IgD-negative memory B cell (primary cell): ENCODE measurements at regions not wholly inside any gene's neighbourhood (a gene's known extent, or its start where the extent isn't known, plus 50 kb on each side); places are given as distances from the start of the nearest gene placed in this dataset.

ENCODE experiments used
- H3K27ac Mint-ChIP-seq, 3 donors: one replicate each; pipeline ENCODE4 v1.8.0; 2020 to 2022; ENCODE audit warnings: mild to moderate bottlenecking in 3 of 3, mixed read lengths in 3 of 3, moderate library complexity in 1 of 3
- H3K27me3 Mint-ChIP-seq: one replicate; pipeline ENCODE4 v1.8.0; 2021; ENCODE audit warnings: mixed read lengths
- H3K36me3 Mint-ChIP-seq: one replicate; pipeline ENCODE4 v1.8.0; 2020; ENCODE audit warnings: mild to moderate bottlenecking, mixed read lengths
- H3K4me1 Mint-ChIP-seq, 3 donors: one replicate each; pipeline ENCODE4 v1.8.0; 2020 to 2022; ENCODE audit warnings: mixed read lengths in 3 of 3, mild to moderate bottlenecking in 1 of 3
- H3K4me3 Mint-ChIP-seq, 4 donors: one replicate each; pipeline ENCODE4 v1.8.0; 2020 to 2022; ENCODE audit warnings: mild to moderate bottlenecking in 4 of 4, mixed read lengths in 4 of 4, moderate library complexity in 3 of 4
- H3K9me3 Mint-ChIP-seq, 3 donors: one replicate each; pipeline ENCODE4 v1.8.0; 2020 to 2021; ENCODE audit warnings: mixed read lengths in 3 of 3, mild to moderate bottlenecking in 1 of 3

DNA sequence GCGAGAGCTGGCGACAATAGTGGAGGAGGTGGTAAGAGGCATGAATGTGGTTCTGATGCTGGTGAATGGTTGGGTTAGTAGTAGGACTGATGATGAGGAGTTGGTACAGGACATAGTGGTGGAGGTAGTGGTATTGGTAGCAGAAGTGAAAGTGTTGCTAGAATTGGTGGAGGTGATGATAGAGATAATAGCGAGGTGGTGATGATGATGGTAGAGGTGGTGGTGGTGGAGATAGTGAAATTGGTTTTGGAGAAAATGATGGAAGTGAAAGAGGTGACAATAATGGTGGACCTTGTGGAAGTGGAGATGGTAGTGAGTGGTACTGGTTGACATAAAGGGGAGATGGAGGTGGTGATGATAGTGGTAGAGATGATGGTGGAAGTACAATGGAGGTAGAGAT, 360.2 kb upstream of the JAG1 start:
- H3K27me3 Mint-ChIP-seq, result no peaks in the 10 kb centered on the region
- peaks cover 0 to 11% (median 2%) of the 10 kb centered on the region in 3 donors for H3K9me3 Mint-ChIP-seq
- H3K27ac Mint-ChIP-seq, result no peak overlapping the region
- H3K4me1 Mint-ChIP-seq, result no peaks in the 10 kb centered on the region
- no peak overlapping the region for H3K4me3 Mint-ChIP-seq
- H3K36me3 Mint-ChIP-seq, result no peaks in the 10 kb centered on the region

DNA sequence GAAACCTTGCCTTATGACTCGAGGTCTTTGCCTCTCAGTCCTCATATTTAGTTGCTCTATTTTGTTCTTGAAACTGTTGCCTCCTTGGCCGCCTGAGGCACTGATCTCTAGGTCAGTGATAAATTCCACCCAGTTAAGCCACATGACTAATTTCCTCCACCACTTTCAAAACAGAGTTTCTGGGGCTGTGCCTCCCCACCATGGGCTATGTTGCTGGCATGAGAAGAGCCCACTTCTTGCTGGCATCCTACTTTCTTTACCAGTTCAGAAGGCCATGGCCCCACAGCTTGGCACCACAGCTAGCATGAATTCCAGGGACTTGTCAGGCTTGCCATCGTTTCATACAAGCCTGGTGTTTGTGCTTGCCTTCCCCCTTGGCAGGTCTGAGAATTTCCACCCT, 361.4 kb upstream of the JAG1 start:
- Mint-ChIP-seq H3K4me3 (no peak overlapping the region), H3K36me3 (peaks cover 2% of the 10 kb centered on the region), H3K9me3 (peaks cover 0 to 18% (median 0%) of the 10 kb centered on the region in 3 donors), H3K4me1 (no peaks in the 10 kb centered on the region), H3K27me3 (no peaks in the 10 kb centered on the region), H3K27ac (no peak overlapping the region)

DNA sequence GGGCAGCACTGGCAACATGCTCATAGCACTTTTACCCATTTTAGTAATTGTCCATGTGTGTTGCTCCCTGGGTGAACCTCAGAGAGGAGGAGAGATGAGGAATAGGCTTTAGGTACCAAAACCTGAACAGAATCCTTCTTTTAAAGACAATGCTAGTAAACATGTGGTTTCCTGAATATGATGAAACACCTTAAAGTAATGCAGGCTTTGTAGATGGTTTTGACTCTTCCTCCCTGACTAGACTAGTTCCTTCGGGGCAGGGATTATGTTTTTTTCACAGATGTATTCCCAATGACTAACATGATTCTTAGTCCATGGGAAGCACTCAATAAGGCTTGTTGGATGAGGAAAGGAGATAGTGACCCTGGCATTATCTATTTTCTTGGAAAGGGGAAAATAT, 367.6 kb upstream of the JAG1 start:
- H3K27ac Mint-ChIP-seq, result no peak overlapping the region
- no peak overlapping the region for H3K4me3 Mint-ChIP-seq
- H3K27me3 Mint-ChIP-seq, result no peaks in the 10 kb centered on the region
- H3K36me3 Mint-ChIP-seq, result peaks cover 2% of the 10 kb centered on the region
- H3K4me1 Mint-ChIP-seq, result no peaks in the 10 kb centered on the region
- peaks cover 0 to 8% (median 2%) of the 10 kb centered on the region in 3 donors for H3K9me3 Mint-ChIP-seq

DNA sequence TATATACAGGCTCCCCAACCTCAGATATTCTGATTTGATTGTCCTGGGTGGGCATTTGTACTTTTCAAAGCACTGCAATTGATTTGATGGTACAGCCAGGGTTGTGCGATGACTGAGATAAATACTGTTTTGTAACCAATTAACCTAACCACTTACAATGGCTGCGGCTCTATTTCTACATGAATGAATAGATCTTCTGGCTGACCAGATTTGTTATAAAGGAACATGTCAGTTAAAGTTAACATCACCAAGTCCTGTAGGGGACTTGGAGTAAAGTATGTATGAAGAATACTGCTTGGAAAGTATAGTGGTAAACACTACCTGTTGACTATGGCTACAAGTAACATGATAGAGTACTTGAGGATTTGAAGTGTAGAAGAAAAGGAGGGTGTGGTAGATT, 369.2 kb upstream of the JAG1 start:
- Mint-ChIP-seq H3K27me3 (no peaks in the 10 kb centered on the region), H3K4me3 (no peak overlapping the region), H3K9me3 (peaks cover 0 to 8% (median 2%) of the 10 kb centered on the region in 3 donors), H3K36me3 (peaks cover 2% of the 10 kb centered on the region), H3K27ac (no peak overlapping the region), H3K4me1 (no peaks in the 10 kb centered on the region)

DNA sequence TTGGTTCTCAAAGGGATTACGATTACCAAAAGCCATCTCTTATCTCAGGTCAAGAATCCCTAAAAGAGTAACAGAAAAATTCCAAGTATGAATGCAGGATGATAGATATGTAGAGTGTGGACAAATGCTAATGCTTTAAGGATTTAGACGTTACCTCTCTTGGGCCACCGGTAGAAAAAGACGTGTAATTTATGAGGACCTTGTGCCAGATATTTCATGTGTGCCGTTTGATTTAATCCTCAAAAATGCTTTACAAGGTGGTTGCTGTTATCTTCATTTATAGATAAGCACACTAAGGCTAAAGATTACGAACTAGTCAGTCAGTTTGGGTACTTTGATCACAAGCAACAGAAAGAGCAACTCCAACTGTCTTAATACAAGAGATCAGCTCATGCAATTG, 370.8 kb upstream of the JAG1 start:
- H3K4me3 Mint-ChIP-seq, result no peak overlapping the region
- H3K27ac Mint-ChIP-seq, result no peak overlapping the region
- no peaks in the 10 kb centered on the region for H3K4me1 Mint-ChIP-seq
- H3K36me3 Mint-ChIP-seq, result peaks cover 2% of the 10 kb centered on the region
- peaks cover 0 to 6% (median 2%) of the 10 kb centered on the region in 3 donors for H3K9me3 Mint-ChIP-seq
- H3K27me3 Mint-ChIP-seq, result no peaks in the 10 kb centered on the region

DNA sequence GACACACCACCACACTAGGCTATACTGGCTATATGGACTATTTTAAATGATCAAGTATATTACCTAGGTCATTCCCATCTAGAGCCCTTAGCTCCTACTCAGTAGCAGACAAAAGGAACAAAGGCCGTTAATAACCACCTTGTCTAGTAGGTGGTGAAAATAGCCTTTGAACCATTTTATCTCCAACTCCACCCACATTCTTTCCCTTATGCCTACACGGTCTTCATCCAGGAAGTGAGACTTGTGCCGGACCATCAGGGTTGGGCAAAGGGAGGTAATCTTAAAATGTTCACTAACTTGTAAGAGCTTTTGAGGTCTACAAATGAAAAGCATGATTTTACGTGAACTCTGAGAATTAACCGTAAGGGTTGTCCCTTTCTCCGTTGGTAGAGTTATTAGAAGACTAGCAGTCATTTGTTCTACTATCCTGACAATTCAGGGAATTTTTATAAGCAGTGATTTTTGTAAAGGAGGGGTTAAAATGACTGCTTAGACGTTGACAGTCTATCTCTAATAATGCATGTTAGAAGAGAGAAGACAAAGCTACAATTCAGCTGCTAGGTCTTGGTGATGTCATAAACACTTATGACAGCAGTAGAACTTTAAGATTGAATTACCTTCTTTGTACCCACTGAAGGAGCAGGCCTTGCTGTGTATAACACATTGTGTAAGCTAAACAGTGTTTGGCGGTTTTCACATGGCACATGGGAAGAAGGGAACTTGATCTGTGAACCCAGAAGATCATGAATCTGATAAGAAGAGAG, 371.8 kb upstream of the JAG1 start:
- Mint-ChIP-seq H3K27me3 (no peaks in the 10 kb centered on the region), H3K27ac (no peak overlapping the region), H3K36me3 (no peaks in the 10 kb centered on the region), H3K4me3 (no peak overlapping the region), H3K4me1 (no peaks in the 10 kb centered on the region), H3K9me3 (peaks cover 0 to 2% (median 0%) of the 10 kb centered on the region in 3 donors)

DNA sequence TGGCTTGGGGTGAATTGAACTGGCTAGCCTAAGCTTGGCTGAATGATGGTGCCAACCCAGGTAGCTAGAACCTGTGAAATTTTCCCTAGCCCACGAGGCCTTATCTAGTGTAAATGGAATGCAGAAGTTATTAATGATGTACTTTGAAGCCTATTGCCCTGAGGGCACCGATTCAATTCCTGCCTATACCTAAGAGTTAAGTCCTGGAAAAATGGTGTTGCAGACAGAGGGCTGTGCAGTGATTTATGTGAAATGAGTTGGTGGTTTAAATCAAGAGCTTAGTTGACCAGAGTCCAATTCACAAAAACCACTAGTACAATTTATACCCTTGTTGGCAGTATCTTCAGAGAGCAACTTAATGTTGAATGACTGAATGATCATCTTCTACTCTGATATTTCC, 373.8 kb upstream of the JAG1 start:
- H3K4me1 Mint-ChIP-seq, result no peaks in the 10 kb centered on the region
- H3K4me3 Mint-ChIP-seq, result no peak overlapping the region
- no peak overlapping the region for H3K27ac Mint-ChIP-seq
- no peaks in the 10 kb centered on the region for H3K27me3 Mint-ChIP-seq
- H3K36me3 Mint-ChIP-seq, result no peaks in the 10 kb centered on the region
- peaks cover 0 to 4% (median 0%) of the 10 kb centered on the region in 3 donors for H3K9me3 Mint-ChIP-seq

DNA sequence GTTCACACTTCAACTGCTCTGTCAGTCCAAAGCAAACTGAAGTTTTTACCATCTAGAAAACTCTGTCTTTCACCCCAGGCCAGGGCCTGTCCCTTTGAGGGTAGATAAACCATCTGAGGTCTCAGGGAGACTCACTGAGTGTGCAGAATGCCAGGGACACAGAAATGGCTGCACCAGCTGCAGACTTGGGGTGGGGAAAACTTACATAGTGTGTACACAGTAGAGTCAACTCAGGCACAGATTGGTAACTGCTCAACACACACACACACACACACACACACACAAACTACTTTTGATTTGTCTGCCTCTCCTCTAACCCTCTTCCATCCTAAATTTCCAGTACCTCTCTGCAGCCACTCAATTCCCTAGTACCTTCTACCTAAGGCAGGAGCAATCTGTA, 374.9 kb upstream of the JAG1 start:
- peaks cover 0 to 4% (median 0%) of the 10 kb centered on the region in 3 donors for H3K9me3 Mint-ChIP-seq
- no peaks in the 10 kb centered on the region for H3K4me1 Mint-ChIP-seq
- H3K36me3 Mint-ChIP-seq, result peaks cover 3% of the 10 kb centered on the region
- H3K27ac Mint-ChIP-seq, result no peak overlapping the region
- no peak overlapping the region for H3K4me3 Mint-ChIP-seq
- H3K27me3 Mint-ChIP-seq, result no peaks in the 10 kb centered on the region

DNA sequence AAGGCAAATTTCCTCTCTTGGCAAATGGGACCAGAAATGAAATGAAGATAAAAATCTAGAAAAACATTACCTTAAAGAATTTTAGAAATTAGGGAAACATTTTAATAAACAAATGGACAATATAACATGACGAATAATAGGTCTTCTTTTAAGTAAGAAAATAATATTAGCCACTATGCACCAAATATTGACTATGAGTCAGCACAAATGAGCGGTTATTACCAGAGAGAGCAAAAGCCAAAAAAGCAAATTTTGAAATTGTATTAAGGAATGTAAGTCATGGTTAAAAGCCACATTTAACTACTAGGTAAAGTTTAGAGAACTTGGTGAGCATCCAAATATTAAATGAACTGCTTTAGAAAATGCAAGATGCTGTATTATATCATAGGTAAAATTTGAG, 376.6 kb upstream of the JAG1 start:
- H3K27ac Mint-ChIP-seq, result no peak overlapping the region
- no peaks in the 10 kb centered on the region for H3K4me1 Mint-ChIP-seq
- no peak overlapping the region for H3K4me3 Mint-ChIP-seq
- peaks cover 3% of the 10 kb centered on the region for H3K36me3 Mint-ChIP-seq
- H3K27me3 Mint-ChIP-seq, result no peaks in the 10 kb centered on the region
- H3K9me3 Mint-ChIP-seq, result peaks cover 0 to 4% (median 2%) of the 10 kb centered on the region in 3 donors

DNA sequence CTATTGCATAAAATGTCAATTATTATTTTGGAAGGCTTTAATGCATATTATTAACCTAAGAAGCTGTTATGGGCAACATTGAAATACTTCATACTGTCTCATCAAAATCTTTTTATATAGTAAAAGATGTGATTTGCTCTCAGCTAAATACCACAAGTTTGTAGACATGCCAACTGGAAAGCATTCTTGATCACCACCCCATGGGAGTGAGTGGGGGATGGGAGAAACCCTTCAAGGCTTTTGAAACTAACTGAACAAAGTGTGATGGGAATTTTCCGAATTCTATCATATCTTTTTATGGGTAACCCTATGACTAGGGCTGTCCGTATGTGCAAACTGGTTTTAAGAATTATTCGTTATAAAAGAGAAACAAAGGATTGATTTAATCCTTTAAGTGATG, 377.3 kb upstream of the JAG1 start:
- H3K36me3 Mint-ChIP-seq, result peaks cover 3% of the 10 kb centered on the region
- no peak overlapping the region for H3K27ac Mint-ChIP-seq
- H3K4me3 Mint-ChIP-seq, result no peak overlapping the region
- H3K27me3 Mint-ChIP-seq, result no peaks in the 10 kb centered on the region
- H3K9me3 Mint-ChIP-seq, result peaks cover 0 to 5% (median 2%) of the 10 kb centered on the region in 3 donors
- no peaks in the 10 kb centered on the region for H3K4me1 Mint-ChIP-seq

DNA sequence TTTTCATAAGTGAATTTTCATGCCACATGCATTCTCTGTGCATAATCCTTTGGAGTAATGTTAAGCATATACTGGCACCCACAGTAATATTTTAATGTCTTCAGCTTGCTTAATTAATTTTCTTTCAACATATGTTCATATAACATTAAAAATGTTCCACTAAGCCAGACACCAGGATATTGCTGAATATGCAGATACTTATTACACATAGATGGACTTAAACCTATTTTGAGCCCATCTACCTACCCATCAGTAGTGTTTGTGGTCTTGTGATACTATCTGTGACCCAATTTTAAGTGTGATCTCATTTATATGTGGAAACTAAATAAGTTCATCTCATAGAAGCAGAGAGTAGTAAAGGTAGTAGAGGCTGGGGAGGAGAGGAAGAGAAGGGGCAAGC, 379.5 kb upstream of the JAG1 start:
- peaks cover 3% of the 10 kb centered on the region for H3K36me3 Mint-ChIP-seq
- no peak overlapping the region for H3K27ac Mint-ChIP-seq
- H3K9me3 Mint-ChIP-seq, result peaks cover 3 to 5% (median 4%) of the 10 kb centered on the region in 3 donors
- no peaks in the 10 kb centered on the region for H3K4me1 Mint-ChIP-seq
- no peaks in the 10 kb centered on the region for H3K27me3 Mint-ChIP-seq
- H3K4me3 Mint-ChIP-seq, result no peak overlapping the region

DNA sequence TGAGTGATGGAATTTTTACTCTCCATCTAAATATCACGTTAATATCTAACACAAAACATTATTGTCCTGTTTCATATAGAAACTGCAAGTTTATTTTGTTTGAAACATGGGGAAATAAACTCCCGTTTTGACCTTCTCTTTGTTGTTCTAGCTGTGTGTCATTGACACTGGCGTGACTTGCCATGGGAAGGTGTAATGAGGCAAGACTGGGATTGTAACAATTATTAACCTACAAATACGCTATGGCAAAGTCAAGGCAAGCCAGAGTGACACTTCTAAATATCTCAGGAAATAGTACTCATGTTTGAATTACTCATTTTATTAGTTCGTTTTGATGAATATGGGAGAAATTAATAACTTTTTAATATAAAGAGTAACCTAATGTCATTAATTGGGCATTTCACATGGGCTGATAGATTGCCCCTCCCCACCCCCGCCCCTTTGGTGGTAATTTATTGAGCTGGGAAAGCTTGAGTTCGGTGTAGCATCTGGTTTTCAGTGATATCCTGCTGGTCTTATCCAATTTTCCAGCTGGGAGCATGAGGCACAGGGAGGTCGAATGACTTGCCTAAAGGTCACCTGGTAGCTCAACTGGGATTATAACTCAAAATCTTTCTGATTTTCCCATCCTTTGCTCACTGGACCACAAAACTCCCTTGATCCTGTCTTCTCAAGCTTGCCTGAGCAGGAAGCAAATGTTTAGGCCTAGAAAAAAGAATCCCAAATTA, 380.6 kb upstream of the JAG1 start:
- Mint-ChIP-seq H3K27me3 (no peaks in the 10 kb centered on the region), H3K9me3 (peaks cover 4 to 12% (median 5%) of the 10 kb centered on the region in 3 donors), H3K36me3 (peaks cover 3% of the 10 kb centered on the region), H3K4me3 (no peak overlapping the region), H3K4me1 (no peaks in the 10 kb centered on the region), H3K27ac (no peak overlapping the region)

DNA sequence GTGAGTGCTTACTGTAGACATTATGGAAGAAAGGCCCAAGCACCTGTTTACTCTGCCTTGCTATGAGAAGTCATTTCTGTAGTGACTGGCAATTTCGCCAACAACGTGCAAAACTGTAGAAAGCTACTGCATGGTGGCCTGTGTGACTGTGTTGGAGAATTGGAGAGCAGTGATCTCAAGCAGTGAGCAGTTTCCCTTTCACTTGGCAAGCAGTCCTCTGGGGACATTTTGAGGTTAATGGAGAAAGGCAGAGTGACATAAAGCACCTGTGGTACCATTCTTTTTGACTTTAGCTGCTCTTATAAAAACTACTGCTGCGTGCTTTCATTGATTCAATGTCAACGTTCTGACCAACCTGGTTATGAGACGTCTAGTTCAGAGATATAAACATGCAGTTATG, 382.6 kb upstream of the JAG1 start:
- Mint-ChIP-seq H3K4me1 (no peaks in the 10 kb centered on the region), H3K4me3 (no peak overlapping the region), H3K27ac (no peak overlapping the region), H3K9me3 (peaks cover 4 to 12% (median 5%) of the 10 kb centered on the region in 3 donors), H3K36me3 (peaks cover 3% of the 10 kb centered on the region), H3K27me3 (no peaks in the 10 kb centered on the region)

DNA sequence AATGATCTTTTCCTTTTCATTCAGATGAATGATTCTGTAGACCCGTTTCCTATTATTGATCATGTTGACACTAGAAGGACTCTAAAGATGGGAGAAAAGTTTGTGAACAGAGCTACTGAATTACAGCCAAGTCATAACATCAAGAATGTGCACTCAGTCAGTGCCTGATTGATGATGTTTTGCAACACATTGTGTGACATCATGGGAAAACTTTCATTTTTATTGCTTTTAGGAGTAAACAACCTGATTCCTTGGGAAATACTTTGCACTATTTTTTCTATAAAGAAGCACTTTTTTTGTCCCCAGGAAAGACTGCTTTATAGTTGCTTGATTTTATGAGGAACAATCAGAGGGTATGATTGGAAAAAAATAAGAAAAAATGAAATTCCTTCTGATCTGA, 383.8 kb upstream of the JAG1 start:
- Mint-ChIP-seq H3K4me3 (no peak overlapping the region), H3K9me3 (peaks cover 3 to 12% (median 4%) of the 10 kb centered on the region in 3 donors), H3K4me1 (no peaks in the 10 kb centered on the region), H3K27me3 (no peaks in the 10 kb centered on the region), H3K27ac (no peak overlapping the region), H3K36me3 (peaks cover 3% of the 10 kb centered on the region)

DNA sequence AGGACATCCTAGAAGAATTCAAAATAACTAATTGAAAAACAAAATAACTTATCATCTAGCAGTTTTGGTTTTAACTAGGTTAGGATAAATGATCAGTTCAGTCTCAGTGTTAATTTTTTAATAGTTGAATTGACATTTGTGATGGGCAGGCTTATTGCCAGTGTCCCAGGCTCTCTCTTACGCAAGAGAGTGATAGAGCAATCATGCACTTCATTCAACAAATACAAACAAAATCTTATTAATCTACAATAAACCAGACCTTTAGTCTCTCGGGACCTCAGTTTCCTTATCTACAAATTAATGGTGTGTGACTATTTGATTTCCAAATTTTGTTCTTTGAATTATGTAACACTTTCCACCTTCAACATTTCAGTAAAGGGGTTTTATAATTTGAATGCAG, 385.9 kb upstream of the JAG1 start:
- Mint-ChIP-seq H3K27ac (no peak overlapping the region), H3K9me3 (peaks cover 3 to 12% (median 4%) of the 10 kb centered on the region in 3 donors), H3K36me3 (no peaks in the 10 kb centered on the region), H3K27me3 (no peaks in the 10 kb centered on the region), H3K4me3 (no peak overlapping the region), H3K4me1 (no peaks in the 10 kb centered on the region)
